Activated CD8-positive, alpha-beta memory T cell treated with anti-CD3 and anti-CD28 coated beads, Interleukin-2, amount 10 ng/mL, durations not matched to agents 7 days and 5 days (primary cell): ENCODE measurements at regions not wholly inside any gene's neighbourhood (a gene's known extent, or its start where the extent isn't known, plus 50 kb on each side); places are given as distances from the start of the nearest gene placed in this dataset.
A peak's percentile ranks its signal among the peaks of the same experiment; 100 is the strongest.

ENCODE experiments used
- ATAC-seq: fragments of 150-1000 bp; cut with Tn5 transposase; one replicate; pipeline ENCODE4 v1.10.0; 2021; ENCODE audit warnings: moderate library complexity
- CTCF ChIA-PET: fragments of 350-600 bp; sonication (Branson Sonifier 250); formaldehyde crosslinking; loops from one replicate; lab custom pipeline; 2021; ENCODE audit warnings: antibody characterized with exemption; lab: Charles Lee
- DNase-seq: peaks from one replicate; pipeline ENCODE4 v3.0.0-alpha.2; 2020
- H3K27ac Mint-ChIP-seq: one replicate; pipeline ENCODE4 v1.8.0; 2021; ENCODE audit warnings: mild to moderate bottlenecking, mixed read lengths
- H3K27me3 Mint-ChIP-seq: one replicate; pipeline ENCODE4 v1.8.0; 2021; ENCODE audit warnings: mixed read lengths
- H3K36me3 Mint-ChIP-seq: one replicate; pipeline ENCODE4 v1.8.0; 2021; ENCODE audit warnings: mild to moderate bottlenecking, mixed read lengths
- H3K4me1 Mint-ChIP-seq: one replicate; pipeline ENCODE4 v1.8.0; 2021; ENCODE audit warnings: mixed read lengths
- H3K4me3 Mint-ChIP-seq: one replicate; pipeline ENCODE4 v1.8.0; 2021; ENCODE audit warnings: mild to moderate bottlenecking, moderate library complexity, mixed read lengths
- H3K9me3 Mint-ChIP-seq: one replicate; pipeline ENCODE4 v1.8.0; 2022; ENCODE audit warnings: low read depth, mixed read lengths

GRCh38 chr3:87088430-87088992 lies 97.6 kb upstream of the VGLL3 start:
- DNase-seq (no peak), ATAC-seq (no peak)
- H3K4me1 Mint-ChIP-seq = peaks cover 10% of the 10 kb centered on the region
- H3K36me3 Mint-ChIP-seq = no peaks in the 10 kb centered on the region
- peak overlapping the region; percentile 65 for H3K4me3 Mint-ChIP-seq
- no peak overlapping the region for H3K27ac Mint-ChIP-seq
- CTCF ChIA-PET = no interaction called here
- no peaks in the 10 kb centered on the region for H3K9me3 Mint-ChIP-seq
- peaks cover 15% of the 10 kb centered on the region for H3K27me3 Mint-ChIP-seq

DNA sequence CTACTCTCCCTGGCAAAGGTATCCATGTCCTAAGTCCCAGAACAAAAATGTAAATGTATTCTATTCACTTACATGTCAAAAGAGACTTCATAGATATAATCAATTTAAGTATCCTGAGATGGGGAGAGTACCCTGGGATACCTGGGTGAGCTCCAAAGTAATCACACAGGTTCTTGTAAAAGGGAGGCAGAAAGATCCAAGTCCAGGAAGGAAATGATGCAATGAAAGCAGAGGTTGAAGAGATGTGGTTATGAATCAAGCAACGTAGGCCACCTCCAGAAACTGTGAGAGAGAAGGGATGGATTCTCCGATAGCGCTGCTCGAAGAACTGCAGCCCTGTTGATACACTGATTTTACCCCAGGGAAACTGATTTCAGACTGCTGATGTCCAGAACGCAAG lies 93.9 kb upstream of the VGLL3 start:
- Mint-ChIP-seq H3K4me1 (peaks cover 10% of the 10 kb centered on the region), H3K27me3 (peaks cover 12% of the 10 kb centered on the region), H3K36me3 (no peaks in the 10 kb centered on the region), H3K9me3 (no peaks in the 10 kb centered on the region), H3K4me3 (no peak overlapping the region), H3K27ac (no peak overlapping the region)
- CTCF ChIA-PET = no interaction called here
- ATAC-seq (no peak), DNase-seq (no peak)

GRCh38 chr3:87082796-87083440 lies 92.0 kb upstream of the VGLL3 start:
- DNase-seq (no peak), ATAC-seq (no peak)
- Mint-ChIP-seq H3K27ac (no peak overlapping the region), H3K36me3 (no peaks in the 10 kb centered on the region), H3K4me1 (peaks cover 4% of the 10 kb centered on the region), H3K4me3 (no peak overlapping the region), H3K9me3 (no peaks in the 10 kb centered on the region), H3K27me3 (no peaks in the 10 kb centered on the region)
- CTCF ChIA-PET = no interaction called here

GRCh38 chr3:87077355-87077754 lies 86.4 kb upstream of the VGLL3 start:
- no peaks in the 10 kb centered on the region for H3K4me1 Mint-ChIP-seq
- DNase-seq (no peak), ATAC-seq (no peak)
- H3K9me3 Mint-ChIP-seq = no peaks in the 10 kb centered on the region
- no peak overlapping the region for H3K27ac Mint-ChIP-seq
- CTCF ChIA-PET = no interaction called here
- H3K36me3 Mint-ChIP-seq = no peaks in the 10 kb centered on the region
- H3K27me3 Mint-ChIP-seq = no peaks in the 10 kb centered on the region
- H3K4me3 Mint-ChIP-seq = no peak overlapping the region

DNA sequence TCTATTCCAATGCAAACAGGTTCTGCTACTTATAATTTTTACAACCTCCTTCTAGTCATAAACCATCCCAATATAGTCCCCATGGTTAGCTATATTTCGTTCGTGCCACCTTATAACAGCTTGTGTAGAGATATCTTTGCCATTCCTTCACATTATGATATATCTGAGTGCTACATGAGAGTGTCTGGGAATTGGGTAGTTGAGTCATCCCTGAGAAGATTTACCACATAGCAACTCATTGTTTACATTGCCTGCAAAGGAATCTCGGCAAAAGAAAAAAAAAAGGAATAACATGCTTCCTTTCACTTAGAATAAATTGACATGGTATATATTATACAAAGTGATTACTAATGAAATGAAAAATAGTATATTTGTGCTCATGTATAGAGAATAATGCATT lies 86.0 kb upstream of the VGLL3 start:
- no peaks in the 10 kb centered on the region for H3K4me1 Mint-ChIP-seq
- no peak overlapping the region for H3K27ac Mint-ChIP-seq
- H3K27me3 Mint-ChIP-seq = no peaks in the 10 kb centered on the region
- no peaks in the 10 kb centered on the region for H3K36me3 Mint-ChIP-seq
- no peak for DNase-seq
- CTCF ChIA-PET = no interaction called here
- H3K9me3 Mint-ChIP-seq = no peaks in the 10 kb centered on the region
- H3K4me3 Mint-ChIP-seq = no peak overlapping the region
- ATAC-seq = no peak

- Mint-ChIP-seq H3K4me1 (no peaks in the 10 kb centered on the region), H3K36me3 (no peaks in the 10 kb centered on the region), H3K27me3 (no peaks in the 10 kb centered on the region), H3K4me3 (no peak overlapping the region), H3K9me3 (no peaks in the 10 kb centered on the region), H3K27ac (no peak overlapping the region)
- DNase-seq (no peak), ATAC-seq (no peak)
- CTCF ChIA-PET = no interaction called here
These were observed 82.7 kb upstream of the VGLL3 start for GRCh38 chr3:87073496-87074145.

DNA sequence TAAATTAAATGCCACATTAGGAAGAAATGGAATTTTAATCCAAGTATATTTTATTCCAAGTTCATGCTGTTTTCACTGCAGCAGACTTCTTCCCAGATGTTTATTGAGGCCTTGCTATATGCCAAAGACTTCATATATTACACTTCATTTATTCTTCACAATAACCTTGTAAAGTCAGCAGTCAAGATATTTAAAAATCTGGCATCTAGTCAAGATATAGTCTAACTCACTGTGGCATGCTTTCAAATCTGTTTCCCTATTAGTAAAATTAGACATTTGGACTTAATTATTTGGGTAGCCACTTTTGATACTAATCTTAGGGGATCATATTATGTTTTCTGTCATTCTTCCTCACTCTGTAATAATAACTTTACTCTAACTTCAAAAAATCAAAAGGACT lies 81.5 kb upstream of the VGLL3 start:
- Mint-ChIP-seq H3K27ac (no peak overlapping the region), H3K9me3 (no peaks in the 10 kb centered on the region), H3K4me1 (no peaks in the 10 kb centered on the region), H3K4me3 (no peak overlapping the region), H3K27me3 (no peaks in the 10 kb centered on the region), H3K36me3 (no peaks in the 10 kb centered on the region)
- DNase-seq = no peak
- CTCF ChIA-PET = no interaction called here
- ATAC-seq = no peak

- Mint-ChIP-seq H3K4me1 (no peaks in the 10 kb centered on the region), H3K36me3 (no peaks in the 10 kb centered on the region), H3K27me3 (no peaks in the 10 kb centered on the region), H3K4me3 (no peak overlapping the region), H3K9me3 (no peaks in the 10 kb centered on the region), H3K27ac (no peak overlapping the region)
- no peak for ATAC-seq
- CTCF ChIA-PET = no interaction called here
- no peak for DNase-seq
These were observed 79.0 kb upstream of the VGLL3 start for GRCh38 chr3:87069971-87070370.

GRCh38 chr3:87069021-87069420 lies 78.1 kb upstream of the VGLL3 start:
- H3K36me3 Mint-ChIP-seq = no peaks in the 10 kb centered on the region
- DNase-seq = no peak
- CTCF ChIA-PET = no interaction called here
- no peaks in the 10 kb centered on the region for H3K9me3 Mint-ChIP-seq
- no peaks in the 10 kb centered on the region for H3K4me1 Mint-ChIP-seq
- ATAC-seq = no peak
- no peak overlapping the region for H3K4me3 Mint-ChIP-seq
- no peak overlapping the region for H3K27ac Mint-ChIP-seq
- no peaks in the 10 kb centered on the region for H3K27me3 Mint-ChIP-seq

DNA sequence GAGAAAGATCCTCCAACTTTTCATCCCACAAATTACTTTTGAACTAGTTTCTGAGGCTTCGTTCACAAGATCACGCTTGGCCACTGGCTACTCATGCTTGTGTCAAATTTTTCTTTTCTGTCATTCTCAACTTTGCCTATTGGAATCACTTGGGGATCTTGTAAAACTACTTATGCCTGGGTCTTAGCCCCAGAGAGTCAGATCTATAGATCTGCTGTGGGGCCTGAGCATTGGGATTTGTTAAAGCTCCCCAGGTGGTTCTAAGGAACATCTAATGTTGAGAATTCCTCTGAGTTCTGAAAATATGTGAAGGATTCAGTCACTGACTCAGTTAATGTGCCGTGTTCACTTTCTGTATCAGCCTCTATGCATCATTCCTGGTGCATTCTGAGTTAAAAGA lies 71.7 kb upstream of the VGLL3 start:
- Mint-ChIP-seq H3K27ac (no peak overlapping the region), H3K36me3 (no peaks in the 10 kb centered on the region), H3K4me3 (no peak overlapping the region), H3K27me3 (no peaks in the 10 kb centered on the region), H3K9me3 (no peaks in the 10 kb centered on the region), H3K4me1 (no peaks in the 10 kb centered on the region)
- DNase-seq = no peak
- CTCF ChIA-PET = no interaction called here
- ATAC-seq = no peak

- no peaks in the 10 kb centered on the region for H3K36me3 Mint-ChIP-seq
- DNase-seq (no peak), ATAC-seq (no peak)
- H3K27me3 Mint-ChIP-seq = no peaks in the 10 kb centered on the region
- H3K9me3 Mint-ChIP-seq = no peaks in the 10 kb centered on the region
- H3K4me3 Mint-ChIP-seq = no peak overlapping the region
- H3K4me1 Mint-ChIP-seq = no peaks in the 10 kb centered on the region
- CTCF ChIA-PET = no interaction called here
- no peak overlapping the region for H3K27ac Mint-ChIP-seq
These were observed 66.5 kb upstream of the VGLL3 start for GRCh38 chr3:87057474-87057873.

DNA sequence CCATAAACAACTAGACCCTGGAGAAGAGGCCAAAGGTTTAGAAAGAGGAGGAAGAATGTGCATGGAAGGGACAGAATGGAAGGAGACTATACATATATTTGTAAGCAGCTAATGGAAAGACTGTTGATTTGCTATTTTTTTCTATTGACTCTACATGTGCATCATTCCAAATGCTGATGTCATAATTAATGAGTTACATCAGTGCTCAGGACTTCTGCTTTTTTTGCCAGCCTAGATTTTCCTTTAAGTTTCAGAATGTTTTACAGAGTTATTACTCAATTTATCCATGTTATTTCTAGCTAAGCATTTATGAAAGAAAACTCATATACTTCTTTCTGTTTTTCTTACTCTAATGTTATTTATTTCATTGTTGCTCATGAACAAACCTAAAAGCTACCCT lies 62.6 kb upstream of the VGLL3 start:
- DNase-seq (no peak), ATAC-seq (no peak)
- CTCF ChIA-PET = no interaction called here
- no peaks in the 10 kb centered on the region for H3K9me3 Mint-ChIP-seq
- no peaks in the 10 kb centered on the region for H3K36me3 Mint-ChIP-seq
- H3K27me3 Mint-ChIP-seq = no peaks in the 10 kb centered on the region
- H3K4me3 Mint-ChIP-seq = no peak overlapping the region
- no peak overlapping the region for H3K27ac Mint-ChIP-seq
- H3K4me1 Mint-ChIP-seq = no peaks in the 10 kb centered on the region

- DNase-seq = no peak
- H3K4me1 Mint-ChIP-seq = no peaks in the 10 kb centered on the region
- no peak for ATAC-seq
- no peaks in the 10 kb centered on the region for H3K9me3 Mint-ChIP-seq
- no peaks in the 10 kb centered on the region for H3K27me3 Mint-ChIP-seq
- no peaks in the 10 kb centered on the region for H3K36me3 Mint-ChIP-seq
- CTCF ChIA-PET = no interaction called here
- H3K4me3 Mint-ChIP-seq = no peak overlapping the region
- no peak overlapping the region for H3K27ac Mint-ChIP-seq
These were observed 61.7 kb upstream of the VGLL3 start for GRCh38 chr3:87052499-87053260.

GRCh38 chr3:87047852-87048251 lies 56.9 kb upstream of the VGLL3 start:
- CTCF ChIA-PET = no interaction called here
- Mint-ChIP-seq H3K36me3 (no peaks in the 10 kb centered on the region), H3K4me1 (no peaks in the 10 kb centered on the region)

More at GRCh38 chr3:87047852-87048251, 56.9 kb upstream of the VGLL3 start:
- Mint-ChIP-seq H3K27me3 (no peaks in the 10 kb centered on the region), H3K4me3 (no peak overlapping the region), H3K27ac (no peak overlapping the region), H3K9me3 (no peaks in the 10 kb centered on the region)
- ATAC-seq (no peak), DNase-seq (no peak)
